SK-N-SH treated with all-trans-retinoic acid at 6 μM for 48 hours (cell line): ENCODE measurements at regions not wholly inside any gene's neighbourhood (a gene's known extent, or its start where the extent isn't known, plus 50 kb on each side); places are given as distances from the start of the nearest gene placed in this dataset.

Experiments used
- ATAC-seq: fragments of 200-7000 bp; cut with Tn5 transposase; 3 replicates; pipeline ENCODE4 v1.9.1; 2020; ENCODE audit warnings: mild to moderate bottlenecking, moderate library complexity
- ARNTL ChIP-seq: fragments of 450-650 bp; formaldehyde crosslinking; IDR thresholded peaks from 2 replicates; pipeline ENCODE4 v1.5.0; 2020; ENCODE audit warnings: low read depth, mild to moderate bottlenecking, moderate library complexity, borderline replicate concordance
- BACH2 ChIP-seq: fragments of 250-450 bp; sonication (Bioruptor Pico); IDR thresholded peaks from 2 replicates; pipeline ENCODE4 v1.9.0; 2021; ENCODE audit warnings: mild to moderate bottlenecking, borderline replicate concordance
- CSDC2 ChIP-seq: fragments of 250-450 bp; sonication (Bioruptor Pico); IDR thresholded peaks from 2 replicates; pipeline ENCODE4 v1.5.0; 2020; ENCODE audit warnings: mild to moderate bottlenecking, moderate library complexity
- ESRRG ChIP-seq: fragments of 250-450 bp; sonication (Bioruptor Pico); IDR thresholded peaks from 2 replicates; pipeline ENCODE4 v1.6.1; 2021; ENCODE audit warnings: mild to moderate bottlenecking
- GLIS3 ChIP-seq: fragments of 250-450 bp; sonication (Bioruptor Pico); IDR thresholded peaks from 2 replicates; pipeline ENCODE4 v1.5.0; 2020; ENCODE audit warnings: mild to moderate bottlenecking, moderate library complexity
- ISL1 ChIP-seq: fragments of 250-450 bp; sonication (Bioruptor Pico); IDR thresholded peaks from 2 replicates; pipeline ENCODE4 v2.1.2; 2022; ENCODE audit warnings: mild to moderate bottlenecking, moderate library complexity
- OSR1 ChIP-seq: fragments of 250-450 bp; sonication (Bioruptor Pico); IDR thresholded peaks from 2 replicates; pipeline ENCODE4 v1.8.0; 2022; ENCODE audit warnings: moderate library complexity, mild to moderate bottlenecking, inconsistent platforms
- PPARA ChIP-seq: fragments of 250-450 bp; sonication (Bioruptor Pico); IDR thresholded peaks from 2 replicates; pipeline ENCODE4 v1.5.0; 2020; ENCODE audit warnings: mild to moderate bottlenecking, borderline replicate concordance
- RARB ChIP-seq: fragments of 250-450 bp; sonication (Bioruptor Pico); IDR thresholded peaks from 2 replicates; pipeline ENCODE4 v1.8.0; 2021; ENCODE audit warnings: mild to moderate bottlenecking, moderate library complexity
- SNAI2 ChIP-seq: fragments of 250-450 bp; sonication (Bioruptor Pico); IDR thresholded peaks from 2 replicates; pipeline ENCODE4 v1.5.0; 2020; ENCODE audit warnings: mild to moderate bottlenecking, moderate library complexity
- TCF4 ChIP-seq: fragments of 250-450 bp; sonication (Bioruptor Pico); IDR thresholded peaks from 2 replicates; pipeline ENCODE4 v1.8.0; 2021; ENCODE audit warnings: mild to moderate bottlenecking, moderate library complexity, borderline replicate concordance
- TOX ChIP-seq: fragments of 250-450 bp; sonication (Bioruptor Pico); IDR thresholded peaks from 2 replicates; pipeline ENCODE4 v1.8.0; 2021; ENCODE audit warnings: mild to moderate bottlenecking, moderate library complexity, borderline replicate concordance
- ZFP3 ChIP-seq: fragments of 250-450 bp; sonication (Bioruptor Pico); IDR thresholded peaks from 2 replicates; pipeline ENCODE4 v1.5.0; 2020; ENCODE audit warnings: mild to moderate bottlenecking, moderate library complexity
- ZFP30 ChIP-seq: fragments of 450-650 bp; formaldehyde crosslinking; IDR thresholded peaks from 2 replicates; pipeline ENCODE4 v1.5.0; 2022; ENCODE audit warnings: mild to moderate bottlenecking, moderate library complexity
- ZNF565 ChIP-seq: fragments of 450-650 bp; formaldehyde crosslinking; conservative IDR thresholded peaks from 2 replicates; pipeline ENCODE4 v1.5.0; 2020; ENCODE audit warnings: low read depth, mild to moderate bottlenecking, moderate library complexity
- ZNF70 ChIP-seq: fragments of 450-650 bp; formaldehyde crosslinking; IDR thresholded peaks from 2 replicates; pipeline ENCODE4 v1.5.0; 2020; ENCODE audit warnings: mild to moderate bottlenecking, moderate library complexity
- ZNF8 ChIP-seq: fragments of 450-650 bp; formaldehyde crosslinking; IDR thresholded peaks from 2 replicates; pipeline ENCODE4 v1.5.0; 2020; ENCODE audit warnings: mild to moderate bottlenecking, moderate library complexity
- TF ChIP-seq, protein P1 (sequence below): fragments of 250-450 bp; sonication (Bioruptor Pico); IDR thresholded peaks from 2 replicates; pipeline ENCODE4 v1.5.0; 2020; ENCODE audit warnings: mild to moderate bottlenecking, moderate library complexity
- TF ChIP-seq, protein P2 (sequence below): fragments of 250-450 bp; sonication (Bioruptor Pico); IDR thresholded peaks from 2 replicates; pipeline ENCODE4 v1.8.0; 2020; ENCODE audit warnings: mild to moderate bottlenecking, moderate library complexity, borderline replicate concordance
- TF ChIP-seq, protein P3 (sequence below): fragments of 250-450 bp; sonication (Bioruptor Pico); IDR thresholded peaks from 2 replicates; pipeline ENCODE4 v1.5.1; 2020; ENCODE audit warnings: low read depth, mild to moderate bottlenecking, moderate library complexity
- TF ChIP-seq, protein P4 (sequence below): fragments of 250-450 bp; sonication (Bioruptor Pico); IDR thresholded peaks from 2 replicates; pipeline ENCODE4 v1.8.0; 2021; ENCODE audit warnings: low read depth, mild to moderate bottlenecking, moderate library complexity, borderline replicate concordance
- TF ChIP-seq, protein P5 (sequence below): fragments of 250-450 bp; sonication (Bioruptor Pico); IDR thresholded peaks from 2 replicates; pipeline ENCODE4 v1.5.1; 2021; ENCODE audit warnings: mild to moderate bottlenecking, moderate library complexity

DNA sequence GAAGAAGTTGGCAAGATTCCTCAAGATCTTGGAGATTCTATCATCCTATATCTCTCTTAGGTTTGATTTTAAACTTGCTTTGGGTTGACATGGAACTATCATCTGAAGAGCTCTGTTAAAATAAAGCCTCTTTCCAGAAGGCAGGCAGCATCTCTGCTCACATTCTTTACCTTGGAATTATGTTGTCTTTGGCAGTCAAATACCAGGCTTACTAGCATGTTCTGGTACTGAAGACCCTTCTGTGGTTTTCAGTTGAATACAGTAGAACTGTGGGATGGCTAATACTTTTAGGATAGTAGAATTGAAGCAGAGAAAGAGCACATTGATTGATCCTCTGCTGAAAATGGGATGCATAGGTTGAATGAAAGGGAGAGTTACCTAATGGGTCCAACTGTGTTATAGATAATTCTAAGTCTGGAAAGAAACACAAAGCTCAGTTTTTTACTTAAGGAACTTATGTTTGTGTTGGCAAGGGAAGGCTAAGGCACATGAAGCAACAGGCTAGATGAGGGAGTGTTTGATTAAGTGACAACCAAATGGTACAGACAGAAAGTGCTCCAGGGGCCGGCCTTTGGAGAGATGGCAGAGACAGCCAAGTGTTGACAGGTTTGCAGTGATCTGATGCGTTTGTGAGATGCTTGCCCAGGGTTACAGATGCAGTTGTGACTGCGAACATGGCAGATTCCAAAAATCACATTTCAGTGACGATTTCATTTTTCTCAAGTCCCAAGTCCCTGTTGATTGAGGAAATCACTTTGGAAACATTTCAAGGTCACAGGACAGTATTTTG is 397.9 kb downstream of the MEIS1 start:
- no peak for ATAC-seq
- TF ChIP-seq, protein P1, sequence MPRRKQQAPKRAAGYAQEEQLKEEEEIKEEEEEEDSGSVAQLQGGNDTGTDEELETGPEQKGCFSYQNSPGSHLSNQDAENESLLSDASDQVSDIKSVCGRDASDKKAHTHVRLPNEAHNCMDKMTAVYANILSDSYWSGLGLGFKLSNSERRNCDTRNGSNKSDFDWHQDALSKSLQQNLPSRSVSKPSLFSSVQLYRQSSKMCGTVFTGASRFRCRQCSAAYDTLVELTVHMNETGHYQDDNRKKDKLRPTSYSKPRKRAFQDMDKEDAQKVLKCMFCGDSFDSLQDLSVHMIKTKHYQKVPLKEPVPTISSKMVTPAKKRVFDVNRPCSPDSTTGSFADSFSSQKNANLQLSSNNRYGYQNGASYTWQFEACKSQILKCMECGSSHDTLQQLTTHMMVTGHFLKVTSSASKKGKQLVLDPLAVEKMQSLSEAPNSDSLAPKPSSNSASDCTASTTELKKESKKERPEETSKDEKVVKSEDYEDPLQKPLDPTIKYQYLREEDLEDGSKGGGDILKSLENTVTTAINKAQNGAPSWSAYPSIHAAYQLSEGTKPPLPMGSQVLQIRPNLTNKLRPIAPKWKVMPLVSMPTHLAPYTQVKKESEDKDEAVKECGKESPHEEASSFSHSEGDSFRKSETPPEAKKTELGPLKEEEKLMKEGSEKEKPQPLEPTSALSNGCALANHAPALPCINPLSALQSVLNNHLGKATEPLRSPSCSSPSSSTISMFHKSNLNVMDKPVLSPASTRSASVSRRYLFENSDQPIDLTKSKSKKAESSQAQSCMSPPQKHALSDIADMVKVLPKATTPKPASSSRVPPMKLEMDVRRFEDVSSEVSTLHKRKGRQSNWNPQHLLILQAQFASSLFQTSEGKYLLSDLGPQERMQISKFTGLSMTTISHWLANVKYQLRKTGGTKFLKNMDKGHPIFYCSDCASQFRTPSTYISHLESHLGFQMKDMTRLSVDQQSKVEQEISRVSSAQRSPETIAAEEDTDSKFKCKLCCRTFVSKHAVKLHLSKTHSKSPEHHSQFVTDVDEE (CRISPR knock-in tag), result no peak
- TF ChIP-seq OSR1 (CRISPR knock-in tag) (no peak), BACH2 (CRISPR knock-in tag) (no peak), ARNTL (CRISPR knock-in tag) (no peak), ZNF8 (CRISPR knock-in tag) (no peak), TOX (CRISPR knock-in tag) (no peak), ZFP30 (CRISPR knock-in tag) (no peak), ESRRG (CRISPR knock-in tag) (no peak), RARB (no peak), ZNF70 (CRISPR knock-in tag) (no peak), TCF4 (CRISPR knock-in tag) (no peak), GLIS3 (no peak), ZNF565 (CRISPR knock-in tag) (no peak), CSDC2 (CRISPR knock-in tag) (no peak), ISL1 (CRISPR knock-in tag) (no peak)
- TF ChIP-seq, protein P2, sequence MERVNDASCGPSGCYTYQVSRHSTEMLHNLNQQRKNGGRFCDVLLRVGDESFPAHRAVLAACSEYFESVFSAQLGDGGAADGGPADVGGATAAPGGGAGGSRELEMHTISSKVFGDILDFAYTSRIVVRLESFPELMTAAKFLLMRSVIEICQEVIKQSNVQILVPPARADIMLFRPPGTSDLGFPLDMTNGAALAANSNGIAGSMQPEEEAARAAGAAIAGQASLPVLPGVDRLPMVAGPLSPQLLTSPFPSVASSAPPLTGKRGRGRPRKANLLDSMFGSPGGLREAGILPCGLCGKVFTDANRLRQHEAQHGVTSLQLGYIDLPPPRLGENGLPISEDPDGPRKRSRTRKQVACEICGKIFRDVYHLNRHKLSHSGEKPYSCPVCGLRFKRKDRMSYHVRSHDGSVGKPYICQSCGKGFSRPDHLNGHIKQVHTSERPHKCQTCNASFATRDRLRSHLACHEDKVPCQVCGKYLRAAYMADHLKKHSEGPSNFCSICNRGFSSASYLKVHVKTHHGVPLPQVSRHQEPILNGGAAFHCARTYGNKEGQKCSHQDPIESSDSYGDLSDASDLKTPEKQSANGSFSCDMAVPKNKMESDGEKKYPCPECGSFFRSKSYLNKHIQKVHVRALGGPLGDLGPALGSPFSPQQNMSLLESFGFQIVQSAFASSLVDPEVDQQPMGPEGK (CRISPR knock-in tag), result no peak
- TF ChIP-seq, protein P3, sequence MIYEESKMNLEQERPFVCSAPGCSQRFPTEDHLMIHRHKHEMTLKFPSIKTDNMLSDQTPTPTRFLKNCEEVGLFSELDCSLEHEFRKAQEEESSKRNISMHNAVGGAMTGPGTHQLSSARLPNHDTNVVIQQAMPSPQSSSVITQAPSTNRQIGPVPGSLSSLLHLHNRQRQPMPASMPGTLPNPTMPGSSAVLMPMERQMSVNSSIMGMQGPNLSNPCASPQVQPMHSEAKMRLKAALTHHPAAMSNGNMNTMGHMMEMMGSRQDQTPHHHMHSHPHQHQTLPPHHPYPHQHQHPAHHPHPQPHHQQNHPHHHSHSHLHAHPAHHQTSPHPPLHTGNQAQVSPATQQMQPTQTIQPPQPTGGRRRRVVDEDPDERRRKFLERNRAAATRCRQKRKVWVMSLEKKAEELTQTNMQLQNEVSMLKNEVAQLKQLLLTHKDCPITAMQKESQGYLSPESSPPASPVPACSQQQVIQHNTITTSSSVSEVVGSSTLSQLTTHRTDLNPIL (CRISPR knock-in tag), result no peak
- TF ChIP-seq, protein P4, sequence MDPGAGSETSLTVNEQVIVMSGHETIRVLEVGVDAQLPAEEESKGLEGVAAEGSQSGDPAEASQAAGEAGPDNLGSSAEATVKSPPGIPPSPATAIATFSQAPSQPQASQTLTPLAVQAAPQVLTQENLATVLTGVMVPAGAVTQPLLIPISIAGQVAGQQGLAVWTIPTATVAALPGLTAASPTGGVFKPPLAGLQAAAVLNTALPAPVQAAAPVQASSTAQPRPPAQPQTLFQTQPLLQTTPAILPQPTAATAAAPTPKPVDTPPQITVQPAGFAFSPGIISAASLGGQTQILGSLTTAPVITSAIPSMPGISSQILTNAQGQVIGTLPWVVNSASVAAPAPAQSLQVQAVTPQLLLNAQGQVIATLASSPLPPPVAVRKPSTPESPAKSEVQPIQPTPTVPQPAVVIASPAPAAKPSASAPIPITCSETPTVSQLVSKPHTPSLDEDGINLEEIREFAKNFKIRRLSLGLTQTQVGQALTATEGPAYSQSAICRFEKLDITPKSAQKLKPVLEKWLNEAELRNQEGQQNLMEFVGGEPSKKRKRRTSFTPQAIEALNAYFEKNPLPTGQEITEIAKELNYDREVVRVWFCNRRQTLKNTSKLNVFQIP (CRISPR knock-in tag), result no peak

DNA sequence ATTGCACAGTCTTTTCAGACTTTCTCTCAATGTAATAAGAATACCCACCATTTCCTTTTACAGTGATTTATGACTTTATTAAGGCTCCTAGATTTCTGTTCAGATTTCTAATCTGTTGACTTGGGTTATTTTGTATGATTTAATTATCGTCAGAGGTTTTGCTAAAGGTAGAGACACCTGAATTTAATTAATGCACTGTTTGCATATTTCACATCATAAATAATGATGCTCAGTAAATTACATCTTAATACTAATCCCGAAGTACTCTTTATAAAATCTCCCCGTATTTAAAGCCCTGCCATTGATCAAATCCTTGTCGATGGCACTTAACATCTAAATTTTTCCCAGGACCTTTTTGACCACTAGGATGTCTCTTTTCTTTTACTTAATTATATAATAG is 399.9 kb downstream of the MEIS1 start:
- no peak for ATAC-seq

More for the DNA sequence above, 399.9 kb downstream of the MEIS1 start:
- no peak for TF ChIP-seq SNAI2 (CRISPR knock-in tag)
- TF ChIP-seq ZNF8 (CRISPR knock-in tag), result no peak
- TF ChIP-seq RARB, result no peak
- TF ChIP-seq ZFP3, result no peak
- no peak for TF ChIP-seq TCF4 (CRISPR knock-in tag)
- no peak for TF ChIP-seq BACH2 (CRISPR knock-in tag)
- no peak for TF ChIP-seq ISL1 (CRISPR knock-in tag)
- TF ChIP-seq PPARA (CRISPR knock-in tag), result no peak
- no peak for TF ChIP-seq ESRRG (CRISPR knock-in tag)
- TF ChIP-seq ZNF70 (CRISPR knock-in tag), result no peak
- TF ChIP-seq, protein P5, sequence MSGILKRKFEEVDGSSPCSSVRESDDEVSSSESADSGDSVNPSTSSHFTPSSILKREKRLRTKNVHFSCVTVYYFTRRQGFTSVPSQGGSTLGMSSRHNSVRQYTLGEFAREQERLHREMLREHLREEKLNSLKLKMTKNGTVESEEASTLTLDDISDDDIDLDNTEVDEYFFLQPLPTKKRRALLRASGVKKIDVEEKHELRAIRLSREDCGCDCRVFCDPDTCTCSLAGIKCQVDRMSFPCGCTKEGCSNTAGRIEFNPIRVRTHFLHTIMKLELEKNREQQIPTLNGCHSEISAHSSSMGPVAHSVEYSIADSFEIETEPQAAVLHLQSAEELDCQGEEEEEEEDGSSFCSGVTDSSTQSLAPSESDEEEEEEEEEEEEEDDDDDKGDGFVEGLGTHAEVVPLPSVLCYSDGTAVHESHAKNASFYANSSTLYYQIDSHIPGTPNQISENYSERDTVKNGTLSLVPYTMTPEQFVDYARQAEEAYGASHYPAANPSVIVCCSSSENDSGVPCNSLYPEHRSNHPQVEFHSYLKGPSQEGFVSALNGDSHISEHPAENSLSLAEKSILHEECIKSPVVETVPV (CRISPR knock-in tag), result no peak
- TF ChIP-seq ARNTL (CRISPR knock-in tag), result no peak
- no peak for TF ChIP-seq OSR1 (CRISPR knock-in tag)
- TF ChIP-seq TOX (CRISPR knock-in tag), result no peak
- no peak for TF ChIP-seq ZFP30 (CRISPR knock-in tag)
